BE2C (cell line): ENCODE measurements at regions not wholly inside any gene's neighbourhood (a gene's known extent, or its start where the extent isn't known, plus 50 kb on each side); places are given as distances from the start of the nearest gene placed in this dataset.

Source experiments
- DNase-seq: peaks from one replicate; pipeline ENCODE4 v3.0.0-alpha.2; 2020
- H3K27me3 ChIP-seq: fragments of 250-450 bp; sonication (Bioruptor Pico); 2 replicates; pipeline ENCODE4 v1.5.1; 2020; ENCODE audit warnings: mild to moderate bottlenecking
- H3K36me3 ChIP-seq: fragments of 250-450 bp; sonication (Bioruptor Pico); 2 replicates; pipeline ENCODE4 v1.5.1; 2020; ENCODE audit warnings: mild to moderate bottlenecking
- H3K4me1 ChIP-seq: fragments of 250-450 bp; sonication (Bioruptor Pico); 2 replicates; pipeline ENCODE4 v1.5.1; 2020
- H3K4me3 ChIP-seq: 2 replicates; pipeline ENCODE4 v1.5.1; 2011; ENCODE audit warnings: low read depth, low read length
- H3K9me3 ChIP-seq: fragments of 250-450 bp; sonication (Bioruptor Pico); 2 replicates; pipeline ENCODE4 v1.5.1; 2020
- CTCF ChIP-seq: IDR thresholded peaks from 2 replicates; pipeline ENCODE4 v1.5.1; 2012; ENCODE audit warnings: mild to moderate bottlenecking, low read depth, low read length

- DNase-seq = no peak
- TF ChIP-seq CTCF = no peak
Observed at GRCh38 chr9:126211441-126212074, 115.1 kb upstream of the MVB12B start.

GRCh38 chr9:126215486-126215885 is 111.1 kb upstream of the MVB12B start:
- no peak for DNase-seq
- no peaks in the 10 kb centered on the region for H3K4me1 ChIP-seq
- H3K9me3 ChIP-seq = no peaks in the 10 kb centered on the region
- H3K36me3 ChIP-seq = no peaks in the 10 kb centered on the region
- no peak overlapping the region for H3K4me3 ChIP-seq
- H3K27me3 ChIP-seq = no peaks in the 10 kb centered on the region
- no peak for TF ChIP-seq CTCF

More at GRCh38 chr9:126211441-126212074, 115.1 kb upstream of the MVB12B start:
- Histone ChIP-seq H3K4me3 (no peak overlapping the region), H3K27me3 (no peaks in the 10 kb centered on the region), H3K36me3 (no peaks in the 10 kb centered on the region), H3K9me3 (no peaks in the 10 kb centered on the region), H3K4me1 (no peaks in the 10 kb centered on the region)

- Histone ChIP-seq H3K9me3 (no peaks in the 10 kb centered on the region), H3K36me3 (no peaks in the 10 kb centered on the region), H3K4me3 (no peak overlapping the region), H3K27me3 (no peaks in the 10 kb centered on the region), H3K4me1 (no peaks in the 10 kb centered on the region)
- TF ChIP-seq CTCF = no peak
- no peak for DNase-seq
Observed at GRCh38 chr9:126216826-126217225, 109.8 kb upstream of the MVB12B start.

- no peak for TF ChIP-seq CTCF
- H3K4me3 ChIP-seq = no peak overlapping the region
- H3K9me3 ChIP-seq = no peaks in the 10 kb centered on the region
- H3K27me3 ChIP-seq = no peaks in the 10 kb centered on the region
- no peaks in the 10 kb centered on the region for H3K4me1 ChIP-seq
- H3K36me3 ChIP-seq = no peaks in the 10 kb centered on the region
- DNase-seq = no peak
Observed at GRCh38 chr9:126217250-126217653, 109.4 kb upstream of the MVB12B start.

- H3K27me3 ChIP-seq = no peaks in the 10 kb centered on the region
Observed at GRCh38 chr9:126217797-126218196, 108.8 kb upstream of the MVB12B start.

More at GRCh38 chr9:126217797-126218196, 108.8 kb upstream of the MVB12B start:
- Histone ChIP-seq H3K36me3 (no peaks in the 10 kb centered on the region), H3K4me3 (no peak overlapping the region), H3K9me3 (no peaks in the 10 kb centered on the region), H3K4me1 (no peaks in the 10 kb centered on the region)
- no peak for DNase-seq
- no peak for TF ChIP-seq CTCF
